Germinal center (tissue), 1 donor: ENCODE measurements at regions not wholly inside any gene's neighbourhood (a gene's known extent, or its start where the extent isn't known, plus 50 kb on each side); places are given as distances from the start of the nearest gene placed in this dataset.

ENCODE experiments used
- DNase-seq: peaks from one replicate; pipeline ENCODE4 v3.0.0; 2012; ENCODE audit warnings: mixed read lengths, low spot score

GRCh38 chr22:49435596-49435995 lies 392.1 kb downstream of the BRD1 start:
- DNase-seq: no peak

DNA sequence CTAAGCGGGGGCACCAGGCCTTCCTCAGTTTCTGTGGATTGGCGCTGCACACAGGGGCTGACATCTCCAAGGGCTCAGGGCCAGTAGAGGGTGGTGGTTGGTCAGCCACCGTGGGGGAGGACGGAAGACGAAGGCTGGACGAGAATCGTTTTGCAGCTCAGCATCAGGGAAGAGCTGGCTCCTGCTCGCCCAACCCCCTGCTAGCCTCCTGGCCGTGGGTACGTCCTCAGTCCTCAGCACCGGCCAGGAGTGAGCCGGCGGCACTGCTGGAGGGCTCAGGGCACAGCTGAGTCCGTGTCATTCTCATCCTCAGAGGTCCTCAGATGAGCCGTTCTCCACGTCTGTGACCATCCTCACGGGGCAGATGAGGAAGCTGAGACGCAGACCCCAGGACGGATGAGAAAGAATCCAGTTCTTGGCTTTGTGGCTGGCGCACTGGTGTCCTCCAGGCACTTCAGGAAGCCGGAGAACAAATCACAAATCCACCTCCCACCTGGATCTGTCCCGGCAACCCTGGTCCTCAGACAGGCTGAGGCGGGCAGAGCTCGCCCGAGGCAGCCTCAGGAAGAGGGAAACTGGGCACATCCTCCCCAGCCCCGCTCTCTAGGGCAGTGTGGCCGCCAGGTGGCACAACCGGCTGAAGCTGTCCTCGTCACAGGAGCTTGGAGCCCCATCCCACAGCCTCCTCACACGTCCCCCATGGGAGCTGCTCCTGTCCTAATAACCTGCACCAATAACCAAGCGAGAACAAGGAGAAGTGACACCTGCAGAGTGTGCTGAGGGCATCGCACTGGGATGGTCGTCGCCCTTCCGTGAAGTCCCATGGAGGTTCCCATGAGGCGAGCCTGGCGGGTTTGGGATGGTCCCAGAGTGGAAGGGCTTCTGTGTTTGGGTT lies 393.7 kb downstream of the BRD1 start:
- DNase-seq: no peak

GRCh38 chr22:49432897-49433443 lies 394.7 kb downstream of the BRD1 start:
- DNase-seq: no peak

DNA sequence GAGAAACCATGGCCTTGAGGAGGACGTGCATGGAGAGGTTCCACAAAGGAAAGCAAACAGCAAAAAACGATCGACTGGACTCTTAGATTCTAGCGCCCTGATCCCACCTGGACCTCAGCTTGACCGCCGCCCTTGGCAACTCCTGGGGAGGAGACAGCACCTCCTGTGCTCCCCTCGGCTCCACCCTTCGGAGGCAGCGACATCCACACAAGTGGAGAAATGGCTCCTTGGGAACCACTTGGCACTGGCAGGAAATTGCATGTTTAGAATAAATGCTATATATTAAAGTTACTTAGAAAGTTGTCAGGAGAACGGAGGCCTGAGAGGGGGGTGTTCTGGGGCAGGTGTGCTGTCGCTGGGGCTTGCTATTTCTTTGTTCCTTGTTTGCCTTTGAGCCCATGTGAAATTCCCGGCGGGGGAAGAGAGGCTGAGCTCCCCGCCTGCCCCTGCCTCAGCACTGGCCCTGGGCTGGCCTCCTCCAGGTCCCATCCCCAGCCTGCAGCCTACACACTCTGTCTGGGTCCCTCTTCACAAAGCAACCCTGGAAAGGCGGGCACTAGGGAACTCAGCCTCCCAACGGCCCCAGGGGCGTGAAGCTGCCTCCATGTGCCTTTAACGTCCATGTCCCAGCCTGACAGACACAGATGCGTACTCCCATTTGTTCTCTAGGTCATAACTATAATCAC lies 395.3 kb downstream of the BRD1 start:
- DNase-seq: no peak

GRCh38 chr22:49431551-49431950 lies 396.1 kb downstream of the BRD1 start:
- DNase-seq: no peak

- DNase-seq: no peak
Observed at GRCh38 chr22:49429066-49429465, 398.6 kb downstream of the BRD1 start.

DNA sequence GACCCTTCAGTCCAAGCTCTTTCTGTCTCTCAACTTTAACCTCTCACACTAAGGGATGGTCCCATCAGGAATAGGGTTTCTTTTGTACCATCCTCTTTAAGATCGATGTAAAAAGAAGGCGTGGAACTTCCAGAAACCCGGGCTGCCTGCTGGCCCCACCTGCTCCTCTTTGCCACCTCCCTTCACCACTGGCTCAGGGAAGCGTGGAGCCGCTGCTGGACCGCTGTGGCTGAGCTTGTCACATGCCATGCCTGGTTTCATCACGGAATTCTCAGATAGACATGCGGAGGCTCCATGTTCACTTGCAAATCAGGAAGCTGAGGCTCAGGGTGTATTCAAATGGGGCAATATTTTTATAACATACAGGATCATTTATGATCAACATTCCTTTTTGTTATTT lies 399.7 kb downstream of the BRD1 start:
- DNase-seq: no peak

DNA sequence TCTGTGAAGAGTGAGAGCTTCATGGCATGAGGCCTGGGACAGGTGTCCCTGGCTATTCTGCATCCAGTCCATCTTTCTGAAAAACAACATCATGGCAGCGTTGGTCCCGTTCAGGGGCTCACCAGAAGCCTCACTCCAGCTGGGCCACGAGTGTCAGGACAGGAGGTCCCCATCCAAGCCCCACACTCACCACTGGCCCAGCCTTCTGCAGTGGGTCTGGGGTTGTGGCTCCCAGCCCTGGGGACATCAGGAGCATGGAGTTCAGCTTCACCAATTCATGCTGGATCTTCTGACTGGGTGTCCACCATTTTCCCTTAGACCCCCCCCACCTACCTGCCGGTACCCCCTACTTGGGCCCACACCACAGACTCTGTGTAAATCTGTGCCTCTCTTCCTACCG lies 400.3 kb downstream of the BRD1 start:
- no peak for DNase-seq

DNA sequence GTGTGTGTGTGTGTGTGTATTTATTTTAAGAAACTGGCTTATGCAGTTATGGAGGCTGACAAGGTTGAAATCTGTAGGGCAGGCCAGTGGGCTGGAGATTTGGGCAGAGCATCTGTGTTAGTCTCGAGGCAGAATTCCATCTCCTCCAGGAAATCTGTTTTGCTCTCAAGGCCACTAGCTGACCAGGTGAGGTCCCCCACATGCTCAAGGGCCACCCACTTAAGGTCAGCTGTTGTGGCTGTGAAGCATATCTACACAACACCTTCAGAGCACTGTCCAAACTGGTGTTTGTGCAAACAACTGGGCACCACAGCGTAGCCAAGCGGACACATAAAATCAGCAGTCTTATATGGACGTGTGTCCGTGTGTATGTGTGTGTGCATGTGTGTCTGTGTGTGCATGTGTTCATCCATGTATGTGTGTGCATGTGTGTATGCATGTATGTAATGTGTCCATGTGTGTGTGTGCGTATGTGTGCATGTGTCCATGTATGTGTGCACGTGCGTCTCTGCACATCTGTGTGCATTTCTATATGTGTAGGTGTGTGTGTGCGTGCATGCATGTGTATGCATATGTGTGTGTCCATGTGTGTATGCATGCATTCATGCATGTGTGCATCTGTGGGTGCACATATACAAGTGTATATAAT lies 400.9 kb downstream of the BRD1 start:
- DNase-seq: no peak

GRCh38 chr22:49426098-49426497 lies 401.6 kb downstream of the BRD1 start:
- DNase-seq: no peak

DNA sequence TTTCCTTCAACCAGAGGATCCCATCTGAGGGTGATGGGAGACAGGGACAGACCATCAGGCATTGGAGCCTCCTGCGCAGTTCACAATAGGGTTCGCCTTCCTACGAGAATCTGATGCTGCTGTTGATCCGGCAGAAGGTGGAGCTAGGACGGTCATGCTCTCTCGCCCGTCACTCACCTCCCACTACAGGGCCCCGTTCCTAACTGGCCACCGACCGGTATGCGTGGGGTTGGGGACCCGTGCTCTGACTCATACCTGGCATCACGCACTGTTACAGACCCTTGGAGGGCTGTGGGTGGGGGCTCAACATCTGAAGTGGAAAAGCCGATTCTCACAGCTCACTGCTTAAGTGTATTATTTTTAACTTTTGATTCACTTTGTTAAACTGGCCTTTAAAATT lies 402.3 kb downstream of the BRD1 start:
- no peak for DNase-seq

- DNase-seq: no peak
Observed at GRCh38 chr22:49424893-49425270, 402.8 kb downstream of the BRD1 start.

GRCh38 chr22:49423125-49423650 lies 404.5 kb downstream of the BRD1 start:
- DNase-seq: no peak

DNA sequence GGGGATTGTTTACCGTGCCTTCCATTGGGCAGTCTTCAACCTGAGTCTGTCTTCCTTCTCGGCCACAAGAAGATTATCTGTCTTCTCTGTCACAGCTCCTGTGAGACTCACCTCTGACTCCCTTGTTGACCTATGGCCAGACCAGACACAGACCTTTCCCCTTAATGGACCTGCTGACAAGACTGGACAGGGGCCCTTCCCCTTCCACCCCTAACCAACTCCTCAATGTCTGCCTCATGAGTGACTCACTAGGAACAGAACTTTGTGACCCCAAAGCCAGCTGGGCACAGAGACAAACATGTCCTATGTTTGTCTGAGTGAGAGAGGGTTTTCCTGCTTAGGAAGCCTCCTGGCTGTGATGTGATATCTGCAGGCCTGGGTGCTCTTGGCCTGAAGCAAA lies 405.0 kb downstream of the BRD1 start:
- no peak for DNase-seq

- DNase-seq: no peak
Observed at GRCh38 chr22:49420651-49421050, 407.0 kb downstream of the BRD1 start.

DNA sequence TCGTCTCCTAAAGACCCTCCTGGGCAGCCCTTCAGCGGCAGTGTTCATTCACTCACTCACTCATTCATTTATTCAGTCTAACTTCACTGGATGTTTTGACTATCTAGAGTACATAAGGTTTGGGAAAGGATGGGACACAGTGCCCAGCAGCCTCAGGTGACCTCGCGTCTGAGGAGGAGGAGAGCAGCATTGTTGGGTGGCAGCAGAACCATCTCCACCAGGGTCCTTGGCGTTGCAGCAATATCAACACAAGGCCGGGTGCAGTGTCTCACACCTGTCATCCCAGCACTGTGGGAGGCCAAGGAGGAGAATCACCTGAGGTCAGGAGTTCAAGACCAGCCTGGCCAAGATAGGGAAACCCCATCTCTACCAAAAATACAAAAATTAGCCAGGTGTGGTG lies 408.0 kb downstream of the BRD1 start:
- no peak for DNase-seq

GRCh38 chr22:49418943-49419342 lies 408.7 kb downstream of the BRD1 start:
- no peak for DNase-seq

DNA sequence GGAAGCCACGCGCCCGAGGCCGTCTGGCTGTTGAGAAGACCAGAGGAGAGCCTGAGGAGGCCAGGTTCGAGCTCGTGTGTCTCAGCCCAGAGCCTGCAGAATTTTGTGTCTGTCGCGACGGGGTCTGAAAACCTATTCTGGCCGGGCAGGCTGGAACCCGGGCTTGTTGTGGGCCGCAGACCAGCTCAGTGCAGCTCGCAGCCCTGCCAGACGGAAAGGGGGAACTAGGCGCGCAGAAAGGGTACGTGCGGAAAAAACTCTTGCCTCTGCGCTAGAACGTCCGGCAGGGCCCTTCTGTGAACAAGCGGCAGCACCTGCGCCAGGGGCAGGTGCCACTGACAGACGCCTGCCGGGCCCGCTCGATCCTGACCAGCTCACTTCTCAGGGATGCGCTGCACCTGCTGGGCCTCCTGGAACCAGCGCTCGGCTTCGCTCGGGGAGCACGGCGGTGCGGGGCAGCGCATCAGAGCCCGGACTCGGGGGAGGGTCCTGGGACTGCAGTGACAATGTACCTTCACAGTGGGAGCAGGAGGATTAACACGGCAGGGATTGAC lies 409.3 kb downstream of the BRD1 start:
- no peak for DNase-seq

GRCh38 chr22:49417833-49418232 lies 409.8 kb downstream of the BRD1 start:
- DNase-seq: no peak

GRCh38 chr22:49417326-49417725 lies 410.3 kb downstream of the BRD1 start:
- no peak for DNase-seq

- DNase-seq: no peak
Observed at GRCh38 chr22:49415151-49415951, 412.3 kb downstream of the BRD1 start.
